ENCODE measurements at regions not wholly inside any gene's neighbourhood (a gene's known extent, or its start where the extent isn't known, plus 50 kb on each side); places are given as distances from the start of the nearest gene placed in this dataset.

DNA sequence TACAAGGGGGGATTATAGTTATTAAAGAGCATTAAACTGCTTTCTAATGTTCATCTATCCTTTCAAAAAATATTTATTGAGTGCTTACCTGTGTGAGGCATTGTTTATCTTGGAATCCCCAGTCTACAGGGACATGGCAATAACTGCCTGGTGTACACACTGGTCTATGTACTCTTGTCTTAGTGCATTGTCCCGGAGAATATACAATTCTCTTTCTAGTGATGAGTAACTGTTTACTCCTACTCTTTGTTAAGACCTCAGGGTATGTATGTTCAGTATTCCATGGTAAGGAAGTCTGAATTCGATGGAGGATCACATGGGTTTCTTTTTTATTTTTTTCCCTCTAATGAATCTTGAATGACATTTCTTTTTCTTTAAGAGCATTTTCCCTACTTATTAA, 772.4 kb upstream of the NR2F2 start:
- DNase-seq (ENCODE audit: low read depth in 4 of 4, low spot score in 3 of 4): no peak

DNA sequence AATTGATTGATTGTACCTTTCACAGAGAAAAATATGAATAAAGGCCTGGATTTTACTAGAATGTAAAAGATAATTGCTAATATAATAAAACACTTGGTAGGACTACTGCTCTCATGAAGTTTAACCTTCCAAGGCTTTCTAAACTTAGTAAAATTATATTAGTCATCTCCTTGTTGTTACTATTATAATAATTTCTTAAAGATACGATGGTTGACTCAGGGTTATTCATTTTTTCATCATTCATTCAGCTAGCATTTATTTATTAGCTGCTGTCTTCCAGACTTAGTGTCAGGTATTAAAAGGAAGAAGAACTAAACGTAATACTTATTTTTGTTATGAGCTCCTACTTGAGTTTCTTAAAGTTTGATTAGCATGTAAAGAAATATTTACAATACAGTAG, 771.6 kb upstream of the NR2F2 start:
- no peak for DNase-seq (ENCODE audit: low read depth in 4 of 4, low spot score in 3 of 4)

DNA sequence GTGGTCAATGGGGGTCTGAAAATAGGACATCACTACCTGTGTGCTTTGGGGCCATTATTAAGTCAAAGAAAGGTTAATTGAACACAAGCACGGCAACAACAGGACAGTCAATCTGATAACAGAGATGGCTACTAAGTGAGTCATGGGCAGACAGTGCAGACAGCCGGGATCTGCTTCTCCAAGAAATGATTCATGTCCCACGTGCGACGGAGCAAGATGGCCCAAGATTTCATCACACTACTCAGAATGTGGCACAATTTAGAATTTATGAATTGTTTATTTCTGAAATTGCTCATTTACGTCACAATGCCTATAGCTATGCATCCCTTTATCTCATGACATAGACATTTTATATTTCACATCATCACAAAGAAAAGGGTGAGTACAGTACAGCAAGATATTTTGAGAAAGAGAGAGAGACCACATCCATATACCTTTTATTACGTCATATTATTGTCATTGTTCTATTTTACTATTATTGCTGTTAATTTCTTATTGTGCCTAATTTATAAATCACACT, 770.6 kb upstream of the NR2F2 start:
- no peak for DNase-seq (ENCODE audit: low read depth in 4 of 4, low spot score in 3 of 4)

DNA sequence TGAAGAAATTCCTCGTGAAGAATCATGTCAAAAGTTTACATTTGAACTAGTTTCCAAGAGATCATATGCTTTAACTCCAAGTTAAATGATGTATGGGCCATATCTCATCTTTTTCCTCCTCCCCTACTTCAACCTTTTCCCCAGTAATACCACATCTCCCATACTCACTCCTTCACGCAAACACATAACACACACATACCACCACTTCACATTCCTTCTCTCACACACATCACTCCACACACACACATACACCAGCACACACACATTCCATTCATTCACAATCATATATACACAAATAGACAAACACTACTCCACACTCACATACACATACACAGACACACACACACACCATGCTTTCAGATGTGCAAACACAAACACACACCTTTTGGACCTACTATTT, 769.0 kb upstream of the NR2F2 start:
- no peak for DNase-seq (ENCODE audit: low read depth in 4 of 4, low spot score in 3 of 4)

DNA sequence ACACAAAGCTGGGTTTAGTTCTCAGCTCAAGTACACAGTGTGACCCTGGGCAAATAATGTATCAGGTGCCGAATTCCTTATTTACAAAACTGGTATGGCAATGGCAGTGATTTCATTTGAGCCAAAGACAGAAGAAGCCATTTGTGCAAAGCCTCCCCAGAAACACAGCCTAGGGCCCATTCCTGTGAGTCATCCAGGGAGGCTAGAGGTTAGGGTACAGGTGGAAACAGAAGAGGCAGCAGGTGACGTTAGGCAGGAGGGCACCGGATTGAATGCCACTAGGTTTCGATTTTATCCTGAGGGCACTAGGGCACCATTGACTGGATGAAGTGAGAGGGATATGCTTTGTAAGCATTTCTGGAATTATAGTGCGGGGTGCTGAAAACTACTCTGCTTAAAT, 766.9 kb upstream of the NR2F2 start:
- DNase-seq (ENCODE audit: low read depth in 4 of 4, low spot score in 3 of 4): no peak

DNA sequence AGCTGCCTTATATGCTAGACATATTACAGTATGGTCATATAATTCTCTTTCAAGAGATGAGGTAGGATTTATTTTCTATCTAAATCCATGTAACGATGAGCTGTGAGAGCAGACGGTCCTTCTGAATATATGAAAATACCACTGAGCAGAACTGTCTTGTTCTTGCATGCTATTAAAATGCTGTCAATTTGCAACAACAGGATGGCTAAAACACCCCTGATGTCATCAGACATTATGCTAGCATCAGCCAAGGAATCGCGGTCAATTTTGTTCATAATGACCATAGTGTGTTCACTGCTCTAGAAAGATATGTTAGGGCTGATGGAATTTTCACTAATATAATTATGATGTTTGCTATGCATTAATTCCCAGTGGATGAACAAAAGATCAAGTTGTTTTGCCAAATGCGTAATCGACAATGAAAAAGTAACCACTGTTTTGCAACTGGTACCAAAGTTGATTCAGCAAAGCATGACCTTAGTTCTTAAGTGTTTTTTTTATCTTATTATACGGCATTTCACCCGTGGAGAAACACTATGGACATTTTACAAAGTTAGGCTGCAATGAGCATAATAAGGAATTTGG, 765.4 kb upstream of the NR2F2 start:
- no peak for DNase-seq (ENCODE audit: low read depth in 4 of 4, low spot score in 3 of 4)

DNA sequence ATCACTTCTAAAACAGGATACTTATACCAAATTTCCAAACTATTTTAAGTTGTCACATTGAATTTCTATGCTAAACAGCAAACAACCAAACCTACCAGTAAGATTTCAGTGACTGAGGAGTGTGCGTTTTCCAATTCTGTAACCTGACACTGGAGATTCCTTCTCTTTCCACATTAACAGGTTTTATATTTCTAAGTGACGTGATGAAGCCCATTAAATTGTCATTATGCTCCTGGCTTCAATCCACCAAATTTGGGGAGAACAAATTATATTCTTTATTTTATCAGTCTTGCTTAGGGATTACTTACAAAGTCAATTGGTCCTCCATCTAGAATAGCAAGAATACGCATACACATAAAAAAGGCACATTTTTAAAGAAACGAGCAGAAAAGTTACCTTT, 764.8 kb upstream of the NR2F2 start:
- DNase-seq (ENCODE audit: low read depth in 4 of 4, low spot score in 3 of 4): no peak

DNA sequence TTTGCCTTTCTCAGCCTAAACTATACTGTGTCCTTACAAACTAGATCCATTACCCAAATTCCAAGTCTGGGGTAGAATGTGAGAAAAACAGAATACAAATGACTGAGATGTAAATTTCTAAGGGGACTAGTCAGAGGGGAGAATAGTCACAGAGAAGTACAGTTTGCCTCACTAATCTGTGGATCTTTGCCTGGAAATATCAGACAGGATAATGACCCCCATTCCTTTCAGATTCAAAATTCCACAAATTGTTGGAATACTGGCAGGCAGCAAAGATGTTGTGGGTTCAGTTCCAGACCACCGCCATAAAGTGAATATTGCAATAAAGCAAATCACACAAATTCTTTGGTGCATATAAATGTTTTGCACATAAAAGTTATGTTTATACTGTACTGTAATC, 762.8 kb upstream of the NR2F2 start:
- no peak for DNase-seq (ENCODE audit: low read depth in 4 of 4, low spot score in 3 of 4)

DNA sequence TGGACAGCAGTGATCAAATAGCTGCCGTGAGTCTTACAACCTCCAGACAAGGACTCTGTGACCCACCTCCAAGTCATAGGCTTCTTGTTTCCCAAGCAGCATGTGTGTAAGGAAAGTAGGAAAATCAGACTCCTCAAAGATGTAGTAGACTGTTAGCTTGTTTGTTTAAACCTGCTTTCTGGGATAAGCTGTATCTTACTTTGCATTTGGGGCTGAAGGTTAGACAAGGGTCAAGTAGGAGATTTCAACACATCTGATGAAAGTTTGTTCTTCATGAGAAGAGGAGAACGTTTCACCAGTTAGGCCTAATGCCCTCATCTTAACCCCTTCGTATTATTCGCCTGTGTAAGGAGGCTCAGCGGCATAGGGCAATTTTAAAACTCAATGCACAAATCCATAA, 756.4 kb upstream of the NR2F2 start:
- no peak for DNase-seq (ENCODE audit: low read depth in 4 of 4, low spot score in 3 of 4)

DNA sequence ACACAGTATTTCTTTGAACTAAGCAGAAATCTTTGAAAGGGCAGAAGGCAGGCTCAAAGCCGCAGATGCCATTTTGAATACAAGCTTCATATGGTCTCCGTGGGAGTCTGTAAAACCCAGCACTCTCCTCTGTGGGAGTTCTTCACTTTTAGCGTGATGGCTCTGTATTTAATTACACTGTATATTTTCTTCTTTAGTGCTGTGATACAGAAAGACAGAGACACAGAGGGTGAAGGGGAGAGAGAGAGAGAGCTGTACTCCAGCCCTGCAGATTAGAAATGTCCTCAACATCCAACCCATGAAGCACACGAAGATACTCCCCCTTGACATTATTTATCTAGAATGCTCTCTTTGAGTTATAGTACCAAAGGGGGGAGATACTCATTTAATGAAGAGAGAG, 752.6 kb upstream of the NR2F2 start:
- DNase-seq (ENCODE audit: low read depth in 4 of 4, low spot score in 3 of 4): no peak

DNA sequence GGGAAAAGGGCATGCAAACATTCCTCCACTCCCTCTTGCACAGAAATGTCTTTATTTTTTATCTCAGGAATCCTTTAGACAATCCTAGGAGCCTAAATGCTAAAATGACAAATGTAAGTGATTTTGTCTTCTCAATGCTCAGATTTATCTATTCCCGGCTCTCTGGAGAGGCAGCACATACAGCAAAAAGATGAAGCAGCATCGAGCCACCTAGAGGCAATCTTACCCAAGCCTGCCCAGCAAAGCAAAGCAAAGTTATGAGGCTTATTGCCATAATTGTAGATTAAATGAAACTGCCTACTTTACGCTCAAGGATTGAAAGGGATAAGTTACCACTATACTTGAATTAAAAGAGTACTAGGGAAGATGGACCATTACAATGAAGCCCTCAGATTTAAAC, 750.4 kb upstream of the NR2F2 start:
- DNase-seq (ENCODE audit: low read depth in 4 of 4, low spot score in 3 of 4): no peak

DNA sequence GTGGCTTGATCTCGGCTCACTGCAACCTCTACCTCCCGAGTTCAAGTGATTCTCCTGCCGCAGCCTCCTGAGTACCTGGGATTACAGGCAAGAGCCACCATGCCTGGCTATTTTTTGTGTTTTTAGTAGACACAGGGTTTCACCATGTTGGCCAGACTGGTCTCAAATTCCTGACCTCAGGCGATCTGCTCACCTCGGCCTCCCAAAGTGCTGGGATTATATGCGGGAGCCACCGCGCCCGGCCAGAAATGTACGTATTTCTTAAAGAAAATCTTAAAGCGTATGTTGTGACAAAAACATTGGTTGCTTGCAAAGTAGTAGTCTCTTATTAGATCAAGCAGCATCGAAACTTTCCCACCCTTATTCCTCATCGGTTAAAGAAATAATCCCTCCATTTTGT, 748.9 kb upstream of the NR2F2 start:
- no peak for DNase-seq (ENCODE audit: low read depth in 4 of 4, low spot score in 3 of 4)

DNA sequence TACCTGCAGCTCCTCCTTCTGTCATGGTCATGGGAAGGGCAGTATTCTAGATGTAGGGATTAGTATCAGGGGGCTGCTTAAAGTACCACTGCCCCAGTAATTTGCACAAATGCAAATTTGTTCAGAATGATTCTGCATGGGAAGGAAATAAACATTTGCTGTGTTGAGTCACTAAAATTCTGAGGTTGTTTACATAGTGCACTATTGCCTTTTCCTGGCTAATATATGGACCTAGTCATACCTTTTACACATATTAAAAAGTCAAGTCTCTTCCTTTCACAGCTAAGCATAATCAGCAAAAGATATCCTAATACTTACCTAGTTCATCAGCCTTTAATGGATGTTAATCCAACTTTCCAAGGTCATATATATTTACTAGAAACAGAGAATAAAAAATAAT, 746.4 kb upstream of the NR2F2 start:
- no peak for DNase-seq (ENCODE audit: low read depth in 4 of 4, low spot score in 3 of 4)

DNA sequence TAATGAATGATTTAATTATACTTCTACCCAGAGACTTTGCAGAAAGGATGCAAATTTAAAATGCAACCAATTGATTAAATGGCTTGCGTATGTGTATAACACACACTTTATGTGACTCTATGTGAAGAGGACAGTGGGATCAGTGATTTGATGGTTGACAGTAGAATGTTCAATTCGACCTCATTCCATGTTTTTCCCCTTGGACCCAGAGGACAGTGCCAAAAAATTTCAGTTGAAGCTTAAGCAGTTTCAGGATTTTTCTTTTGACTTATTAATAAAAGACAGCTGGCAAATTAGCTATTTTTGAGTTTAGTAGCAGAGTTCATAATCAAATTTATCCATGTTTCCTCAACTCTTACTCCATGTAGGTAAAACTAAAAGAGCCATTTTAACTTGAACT, 742.4 kb upstream of the NR2F2 start:
- DNase-seq (ENCODE audit: low read depth in 4 of 4, low spot score in 3 of 4): no peak

DNA sequence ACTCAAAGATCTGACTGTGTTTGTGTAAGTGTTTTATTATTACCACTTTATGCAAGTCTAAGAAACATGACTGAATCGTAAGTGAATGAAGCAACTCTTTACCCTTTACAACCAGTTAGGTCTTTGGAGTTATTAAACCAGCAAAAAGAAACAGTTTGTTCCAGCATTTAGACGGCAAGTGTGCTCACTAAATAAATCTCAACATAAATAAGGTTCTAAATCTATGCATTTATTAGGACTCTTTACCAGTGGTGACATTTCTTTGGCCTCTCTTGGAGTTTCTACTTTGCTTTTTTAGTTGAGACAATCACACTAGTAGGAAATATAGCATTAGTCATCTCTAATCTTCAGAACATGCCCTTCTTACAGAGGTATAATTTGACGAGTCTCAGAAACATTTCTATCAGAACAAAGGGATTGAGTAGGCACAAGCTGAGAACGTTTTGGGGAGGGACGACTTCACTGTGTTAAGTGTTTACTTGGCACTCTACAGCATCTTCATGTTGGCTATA, 739.9 kb upstream of the NR2F2 start:
- DNase-seq (ENCODE audit: low read depth in 4 of 4, low spot score in 3 of 4): no peak

DNA sequence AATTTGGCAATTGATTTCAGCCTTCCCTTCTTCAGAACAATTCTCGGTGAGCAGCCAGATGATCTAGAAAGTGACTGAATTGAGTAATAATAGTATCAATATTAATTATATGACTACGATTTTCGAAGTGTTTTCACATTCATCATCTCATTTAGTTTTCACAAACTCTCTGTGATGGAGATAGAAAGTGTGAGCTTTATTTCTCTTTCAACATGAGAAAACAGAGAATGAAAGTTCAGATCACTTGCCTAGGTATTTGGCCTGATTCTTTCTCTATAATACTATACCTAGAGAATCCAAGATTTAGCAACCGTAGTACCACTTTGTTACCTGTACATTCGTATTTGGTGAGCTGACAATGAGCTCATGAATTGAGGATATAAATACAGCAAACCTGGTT, 739.2 kb upstream of the NR2F2 start:
- DNase-seq (ENCODE audit: low read depth in 4 of 4, low spot score in 3 of 4): no peak

DNA sequence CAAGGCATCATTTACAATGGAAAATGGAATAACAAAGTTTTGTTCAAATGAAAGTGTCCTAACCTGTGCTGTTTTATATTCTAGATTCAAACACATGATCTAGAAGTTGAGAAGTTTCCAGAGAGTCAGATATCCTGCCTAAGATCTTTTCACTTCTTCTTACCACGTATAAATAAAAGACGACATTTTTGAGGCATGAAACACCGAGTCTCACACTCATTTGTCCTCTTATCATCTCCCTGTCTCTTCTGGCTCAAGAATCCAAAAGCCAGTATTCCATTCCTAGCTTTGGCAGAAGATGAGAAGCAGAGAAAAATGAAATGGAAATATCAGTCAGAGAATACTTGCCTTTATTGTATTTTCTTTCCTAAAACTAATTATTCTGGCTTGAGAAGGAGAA, 738.6 kb upstream of the NR2F2 start:
- DNase-seq (ENCODE audit: low read depth in 4 of 4, low spot score in 3 of 4): no peak

DNA sequence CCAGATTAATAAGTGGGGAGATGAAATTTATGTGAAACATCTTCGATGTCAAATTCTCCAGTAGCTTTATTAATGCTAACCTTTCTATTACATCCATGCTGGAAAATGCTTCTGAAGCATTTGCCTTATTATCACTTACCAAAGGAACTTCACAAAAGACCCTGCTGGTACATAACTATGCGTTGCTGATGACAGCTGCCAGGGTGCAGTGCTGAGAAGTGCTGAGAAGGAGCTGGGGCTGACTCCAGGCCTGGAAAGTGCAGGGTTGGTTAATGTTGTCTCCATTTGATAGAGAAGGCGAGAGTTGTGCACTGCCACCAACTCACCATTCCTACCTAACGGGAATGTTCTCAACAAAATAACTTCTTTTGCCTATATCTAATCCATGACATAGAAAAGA, 736.0 kb upstream of the NR2F2 start:
- DNase-seq (ENCODE audit: low read depth in 4 of 4, low spot score in 3 of 4): no peak

DNA sequence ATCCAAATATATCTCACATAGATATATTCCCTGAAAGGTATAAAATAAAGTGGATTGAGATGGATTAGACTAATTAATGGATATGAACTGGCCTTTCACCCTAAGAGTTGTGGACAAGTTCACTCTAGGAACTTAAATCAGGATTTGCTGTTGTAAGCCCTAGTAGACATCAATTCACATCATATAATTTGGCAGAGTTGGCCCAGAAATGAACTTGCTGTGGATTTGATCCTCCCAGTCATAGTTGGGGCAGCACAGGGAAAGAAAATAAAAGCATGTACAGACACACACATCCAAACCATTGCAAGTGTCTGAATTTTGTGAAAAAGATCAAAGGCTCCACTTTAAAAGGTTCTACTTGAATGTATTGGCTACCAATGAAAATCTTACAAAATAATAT, 734.7 kb upstream of the NR2F2 start:
- no peak for DNase-seq (ENCODE audit: low read depth in 4 of 4, low spot score in 3 of 4)

DNA sequence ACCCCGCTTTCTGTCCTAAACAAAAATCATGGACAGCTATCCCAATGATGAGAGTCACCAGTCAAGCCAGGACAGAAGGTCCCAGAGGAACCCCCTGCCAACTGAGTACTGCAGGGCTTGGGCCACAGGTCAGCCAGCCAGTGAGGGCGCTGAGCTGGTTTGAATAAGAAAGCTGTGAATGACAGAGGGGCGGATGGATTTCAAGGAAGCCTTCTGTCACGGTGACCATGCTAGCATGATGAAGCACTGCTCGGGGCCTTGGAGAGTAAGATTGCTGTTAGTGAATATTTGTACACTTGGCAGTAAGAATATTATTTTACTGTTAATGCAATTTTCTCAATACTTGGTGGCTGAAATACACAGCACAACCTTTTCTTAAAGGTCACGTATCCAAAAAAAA, 734.0 kb upstream of the NR2F2 start:
- DNase-seq (ENCODE audit: low read depth in 4 of 4, low spot score in 3 of 4): no peak

DNA sequence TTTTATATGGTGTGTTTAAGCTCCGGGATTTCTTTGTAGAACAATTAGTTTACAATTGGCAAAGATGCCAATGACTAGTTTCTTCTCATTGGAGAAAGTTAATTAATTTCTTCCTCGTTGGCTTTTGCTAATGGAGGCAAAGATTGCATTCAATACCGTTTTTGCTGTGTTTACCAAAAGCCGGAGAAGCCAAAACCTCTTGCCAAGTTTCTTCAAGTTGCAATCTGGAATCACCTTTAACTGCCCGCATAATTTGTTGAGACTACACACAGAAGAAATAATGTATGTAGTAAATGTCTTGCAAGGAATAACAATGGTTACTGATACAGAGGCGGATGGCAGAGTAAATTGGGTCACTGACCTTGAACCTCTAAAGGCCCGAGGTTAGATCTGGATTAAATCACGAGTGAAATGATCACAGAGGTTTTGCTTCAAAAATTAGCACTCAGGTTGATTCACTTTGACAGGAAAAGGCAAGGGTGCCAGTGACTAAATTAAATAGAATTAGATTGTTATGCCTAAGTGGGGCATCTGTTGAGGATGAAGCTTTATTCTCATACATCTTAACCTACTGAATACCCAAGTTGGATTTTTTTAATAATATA, 732.1 kb upstream of the NR2F2 start:
- DNase-seq (ENCODE audit: low read depth in 4 of 4, low spot score in 3 of 4): no peak

DNA sequence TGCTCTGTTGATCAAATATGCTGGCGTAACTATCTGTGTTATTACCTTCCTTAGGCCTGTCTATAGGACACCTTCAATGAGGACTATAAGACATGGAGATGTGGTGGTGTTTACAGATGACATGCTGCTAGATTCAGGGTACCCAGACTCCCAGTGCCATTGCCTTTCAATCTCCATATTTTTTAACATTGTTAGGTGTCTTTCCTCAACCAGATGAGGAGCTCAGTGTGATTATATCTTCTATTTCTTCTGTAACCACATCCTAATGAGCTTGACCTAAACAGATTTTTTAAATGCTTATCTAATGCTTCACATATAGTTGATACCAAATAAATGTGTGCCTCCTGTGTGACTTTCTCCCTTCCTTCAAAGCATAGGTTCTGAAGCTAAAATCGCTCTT, 730.1 kb upstream of the NR2F2 start:
- DNase-seq (ENCODE audit: low read depth in 4 of 4, low spot score in 3 of 4): no peak

DNA sequence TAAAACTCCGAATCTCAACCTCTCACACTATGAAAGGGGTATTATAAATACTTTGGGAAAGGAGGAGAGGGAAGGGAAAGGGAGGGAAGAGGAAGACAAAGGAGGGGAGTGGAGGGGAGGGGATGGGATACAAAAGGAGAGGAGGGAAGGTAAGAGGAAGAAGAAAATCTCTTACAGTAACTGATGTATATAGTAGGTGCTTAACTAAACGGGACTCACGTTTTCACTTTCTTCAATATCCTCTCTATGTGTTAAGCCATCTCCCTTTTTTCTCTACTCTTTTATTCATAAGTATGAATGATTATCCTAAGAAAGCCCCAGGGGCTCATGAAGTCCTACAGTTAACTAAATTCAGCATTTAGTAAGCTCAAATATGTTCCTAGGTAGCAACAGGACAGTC, 729.6 kb upstream of the NR2F2 start:
- no peak for DNase-seq (ENCODE audit: low read depth in 4 of 4, low spot score in 3 of 4)
